ENCODE measurements at regions not wholly inside any gene's neighbourhood (a gene's known extent, or its start where the extent isn't known, plus 50 kb on each side); places are given as distances from the start of the nearest gene placed in this dataset.
"Not testable (repeated sequence)": the region's sequence is repeated elsewhere in the genome, so short reads cannot be mapped to it uniquely, and the experiment has no call there.

DNA sequence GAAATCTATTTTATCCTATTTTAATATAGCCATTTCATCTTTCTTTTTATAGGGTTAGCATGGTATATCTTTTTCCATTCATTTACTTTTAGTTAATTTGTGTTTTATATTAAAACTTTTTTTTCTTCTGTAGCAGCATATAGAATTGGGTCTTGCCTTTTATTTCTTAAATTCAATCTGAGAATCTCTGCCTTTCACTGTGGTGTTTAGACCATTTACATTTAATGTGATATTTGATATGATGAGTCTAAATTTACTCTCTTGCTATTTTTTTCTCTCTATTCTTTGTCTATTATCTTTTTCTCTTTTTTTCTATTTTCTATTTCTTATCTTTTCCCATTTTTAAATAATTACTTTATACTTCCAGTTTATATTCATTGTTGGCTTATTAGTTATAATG, 105.4 kb upstream of the HAND2 start:
- no peaks in the 10 kb centered on the region for H3K36me3 ChIP-seq (ENCODE audit: insufficient read depth, low read length)
- no peaks in the 10 kb centered on the region for H3K4me1 ChIP-seq (ENCODE audit: insufficient read depth, low read length)
- no peak overlapping the region for H3K9ac ChIP-seq (ENCODE audit: low read depth, low read length)
- no peaks in the 10 kb centered on the region for H3K9me3 ChIP-seq (ENCODE audit: control insufficient read depth, insufficient read depth, low read length)

DNA sequence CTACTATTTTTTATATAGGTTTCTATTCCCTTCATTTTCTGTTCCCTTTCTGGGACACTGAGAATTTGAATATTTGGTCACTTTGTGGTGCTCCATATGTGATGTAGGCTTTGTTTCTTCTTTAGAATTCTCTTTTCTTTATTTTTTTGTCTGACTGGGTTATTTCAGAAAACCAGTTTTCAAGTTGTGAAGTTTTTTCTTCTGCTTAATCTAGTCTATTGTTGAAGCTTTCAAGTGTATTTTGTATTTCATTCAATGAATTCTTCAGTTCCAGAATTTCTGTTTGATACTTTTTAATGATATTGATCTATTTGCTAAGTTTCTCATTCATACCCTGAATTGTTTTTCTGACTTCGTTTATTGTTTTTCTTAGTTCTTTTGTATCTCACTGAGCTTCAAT, 96.2 kb upstream of the HAND2 start:
- Histone ChIP-seq H3K9me3 (ENCODE audit: control insufficient read depth, insufficient read depth, low read length) (no peaks in the 10 kb centered on the region), H3K4me1 (ENCODE audit: insufficient read depth, low read length) (no peaks in the 10 kb centered on the region), H3K36me3 (ENCODE audit: insufficient read depth, low read length) (no peaks in the 10 kb centered on the region), H3K9ac (ENCODE audit: low read depth, low read length) (no peak overlapping the region)

DNA sequence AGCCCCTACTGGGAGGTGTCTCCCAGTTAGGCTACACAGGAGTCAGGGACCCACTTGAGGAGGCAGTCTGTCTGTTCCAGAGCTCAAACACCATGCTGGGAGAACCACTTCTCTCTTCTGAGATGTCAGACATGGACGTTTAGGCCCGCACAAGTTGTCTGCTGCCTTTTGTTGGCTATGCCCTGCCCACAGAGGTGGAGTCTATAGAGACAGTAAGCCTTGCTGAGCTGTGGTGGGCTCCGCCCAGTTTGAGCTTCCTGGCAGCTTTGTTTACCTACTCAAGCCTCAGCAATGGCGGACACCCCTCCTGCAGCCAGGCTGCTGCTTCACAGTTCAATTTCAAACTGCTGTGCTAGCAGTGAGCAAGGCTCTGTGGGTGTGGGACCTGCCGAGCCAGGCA, 88.6 kb upstream of the HAND2 start:
- H3K4me1 ChIP-seq (ENCODE audit: insufficient read depth, low read length); H3K36me3 ChIP-seq (ENCODE audit: insufficient read depth, low read length); H3K9ac ChIP-seq (ENCODE audit: low read depth, low read length); H3K9me3 ChIP-seq (ENCODE audit: control insufficient read depth, insufficient read depth, low read length): not testable (repeated sequence)

DNA sequence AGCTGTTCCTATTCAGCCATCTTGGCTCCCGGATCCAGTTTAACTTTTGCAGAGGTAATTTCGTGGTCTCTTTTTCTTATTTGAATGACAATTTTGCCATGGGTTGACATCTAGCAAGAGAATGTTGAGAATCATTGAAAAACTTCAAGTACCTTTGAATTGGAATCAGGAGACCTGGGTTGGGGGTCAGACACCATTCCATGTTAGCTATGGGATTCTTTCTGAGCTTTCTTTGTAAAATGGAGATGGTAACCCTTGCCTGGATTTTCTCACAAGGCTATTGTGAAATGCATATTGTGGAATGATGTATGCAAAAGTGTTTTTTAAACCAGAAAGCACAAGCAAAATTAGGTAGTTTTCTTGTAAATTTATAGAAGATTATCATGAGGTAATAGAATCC, 79.1 kb upstream of the HAND2 start:
- H3K9me3 ChIP-seq (ENCODE audit: control insufficient read depth, insufficient read depth, low read length) = no peaks in the 10 kb centered on the region; the same call in 1 of the 2 replicates
- no peaks in the 10 kb centered on the region for H3K36me3 ChIP-seq (ENCODE audit: insufficient read depth, low read length)
- H3K4me1 ChIP-seq (ENCODE audit: insufficient read depth, low read length) = no peaks in the 10 kb centered on the region
- peak overlapping the region; percentile 49 for H3K9ac ChIP-seq (ENCODE audit: low read depth, low read length)

DNA sequence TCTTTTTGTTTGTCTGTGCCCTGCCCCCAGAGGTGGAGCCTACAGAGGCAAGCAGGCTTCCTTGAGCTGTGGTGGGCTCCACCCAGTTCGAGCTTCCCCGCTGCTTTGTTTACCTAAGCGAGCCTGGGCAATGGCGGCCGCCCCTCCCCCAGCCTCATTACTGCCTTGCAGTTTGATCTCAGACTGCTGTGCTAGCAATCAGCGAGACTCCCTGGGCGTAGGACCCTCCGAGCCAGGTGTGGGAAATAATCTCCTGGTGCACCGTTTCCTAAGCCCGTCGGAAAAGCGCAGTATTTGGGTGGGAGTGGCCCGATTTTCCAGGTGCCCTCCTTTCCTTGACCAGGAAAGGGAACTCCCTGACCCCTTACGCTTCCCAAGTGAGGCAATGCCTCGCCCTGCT, 78.6 kb upstream of the HAND2 start:
- H3K9me3 ChIP-seq (ENCODE audit: control insufficient read depth, insufficient read depth, low read length); H3K36me3 ChIP-seq (ENCODE audit: insufficient read depth, low read length); H3K4me1 ChIP-seq (ENCODE audit: insufficient read depth, low read length): not testable (repeated sequence)
- H3K9ac ChIP-seq (ENCODE audit: low read depth, low read length) = peak overlapping the region; percentile 49

DNA sequence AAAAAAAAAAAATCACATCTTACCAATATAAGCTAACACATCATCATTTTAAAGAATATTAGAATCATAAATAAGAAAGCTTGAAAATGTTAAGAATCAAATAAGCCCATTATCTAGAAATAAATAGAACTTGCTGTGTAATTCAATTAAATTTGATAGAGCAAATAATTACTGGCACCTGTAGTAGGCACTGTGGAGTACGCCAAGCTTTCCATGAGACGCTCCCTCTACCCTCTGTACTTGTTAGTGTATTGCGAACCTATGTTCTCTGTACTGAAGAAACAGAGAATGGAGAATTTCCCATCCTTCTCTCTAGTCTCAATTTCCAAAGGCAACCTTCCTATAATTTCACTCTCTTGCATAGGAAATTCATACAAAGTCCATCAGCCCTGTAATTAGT, 61.7 kb upstream of the HAND2 start:
- Histone ChIP-seq H3K4me1 (ENCODE audit: insufficient read depth, low read length) (no peaks in the 10 kb centered on the region), H3K36me3 (ENCODE audit: insufficient read depth, low read length) (no peaks in the 10 kb centered on the region)

DNA sequence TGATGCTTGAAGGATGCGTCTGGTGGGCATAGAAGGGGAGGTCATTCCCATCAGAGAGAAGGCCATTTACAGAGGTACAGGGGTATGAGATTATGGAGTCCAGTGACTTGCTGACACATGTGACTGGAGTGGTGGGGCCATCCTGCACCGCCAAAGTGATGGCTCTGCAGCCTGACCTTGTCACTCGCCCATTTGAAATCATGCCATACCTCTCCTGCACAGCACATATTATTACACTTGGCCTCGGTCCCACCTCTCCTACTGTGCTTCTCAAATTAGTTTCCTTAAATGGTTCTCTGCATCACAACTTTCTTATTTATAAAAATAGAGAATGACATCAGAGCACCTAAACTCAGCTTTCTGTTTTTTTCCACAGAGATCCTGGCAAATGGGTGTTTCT, 60.7 kb upstream of the HAND2 start:
- H3K9me3 ChIP-seq (ENCODE audit: control insufficient read depth, insufficient read depth, low read length) = no peaks in the 10 kb centered on the region
- H3K9ac ChIP-seq (ENCODE audit: low read depth, low read length) = no peak overlapping the region
- no peaks in the 10 kb centered on the region for H3K4me1 ChIP-seq (ENCODE audit: insufficient read depth, low read length)
- H3K36me3 ChIP-seq (ENCODE audit: insufficient read depth, low read length) = no peaks in the 10 kb centered on the region

More for the DNA sequence above, 61.7 kb upstream of the HAND2 start:
- no peaks in the 10 kb centered on the region for H3K9me3 ChIP-seq (ENCODE audit: control insufficient read depth, insufficient read depth, low read length)
- H3K9ac ChIP-seq (ENCODE audit: low read depth, low read length) = no peak overlapping the region

DNA sequence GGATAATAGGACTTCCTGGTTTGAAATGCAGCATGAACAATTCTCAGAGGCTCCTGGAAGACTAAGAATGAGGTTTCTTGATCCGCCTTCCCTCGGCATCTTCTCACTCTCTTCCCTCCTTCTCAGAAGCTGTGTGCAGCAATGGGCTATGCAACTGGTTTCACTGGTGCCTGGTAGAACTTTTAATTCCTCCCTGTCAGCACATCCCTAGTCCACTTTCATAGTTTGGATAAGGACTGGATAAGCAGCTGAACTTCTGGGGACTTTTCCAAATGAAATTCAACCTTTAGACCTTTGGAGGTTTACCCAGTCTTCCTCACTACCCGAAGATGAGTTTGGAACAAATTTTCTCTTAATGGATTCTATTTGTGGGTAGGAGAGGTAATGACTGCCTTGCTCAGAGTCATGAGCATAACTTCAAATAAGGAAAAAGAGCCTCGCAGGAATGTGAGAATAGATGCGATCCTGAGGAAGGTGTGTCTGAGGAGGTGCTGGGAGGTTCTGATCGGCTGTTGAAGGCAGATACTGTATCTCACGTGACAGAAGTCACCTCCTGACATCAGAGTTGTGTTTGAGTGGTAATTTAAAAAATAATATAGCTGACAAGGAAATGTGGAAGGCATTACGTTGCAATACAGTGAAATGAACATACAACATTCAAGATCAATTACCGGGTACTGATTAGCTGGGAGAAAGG, 56.0 kb upstream of the HAND2 start:
- no peaks in the 10 kb centered on the region for H3K9me3 ChIP-seq (ENCODE audit: control insufficient read depth, insufficient read depth, low read length)
- no peak overlapping the region for H3K9ac ChIP-seq (ENCODE audit: low read depth, low read length)
- no peaks in the 10 kb centered on the region for H3K4me1 ChIP-seq (ENCODE audit: insufficient read depth, low read length)
- no peaks in the 10 kb centered on the region for H3K36me3 ChIP-seq (ENCODE audit: insufficient read depth, low read length)

DNA sequence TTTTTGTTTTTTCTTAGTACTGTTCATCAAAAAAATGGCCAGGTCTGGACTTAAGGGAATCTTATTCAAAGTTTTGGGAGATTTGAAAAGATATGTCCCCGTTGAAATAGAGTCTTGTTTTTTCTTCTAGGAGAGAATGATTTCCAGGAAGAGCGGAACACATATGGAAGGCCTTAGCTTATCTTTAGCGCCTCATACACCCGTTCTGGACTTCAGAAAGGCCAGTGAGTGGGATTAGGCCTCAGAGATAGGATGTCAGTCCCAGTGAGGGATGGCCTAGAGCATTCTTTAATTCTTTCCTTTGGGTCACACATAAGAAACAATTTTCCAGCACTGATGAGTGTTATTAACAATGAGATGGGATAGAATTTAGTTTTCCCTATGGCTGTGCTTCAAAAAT, 54.5 kb upstream of the HAND2 start:
- Histone ChIP-seq H3K4me1 (ENCODE audit: insufficient read depth, low read length) (no peaks in the 10 kb centered on the region), H3K9me3 (ENCODE audit: control insufficient read depth, insufficient read depth, low read length) (no peaks in the 10 kb centered on the region), H3K9ac (ENCODE audit: low read depth, low read length) (no peak overlapping the region), H3K36me3 (ENCODE audit: insufficient read depth, low read length) (no peaks in the 10 kb centered on the region)

All from ES-I3 (cell line).